22Rv1 (cell line): ENCODE measurements at regions not wholly inside any gene's neighbourhood (a gene's known extent, or its start where the extent isn't known, plus 50 kb on each side); places are given as distances from the start of the nearest gene placed in this dataset.

Experiments used
- ZFX ChIP-seq: fragments of 450-650 bp; IDR thresholded peaks from 2 replicates; pipeline ENCODE4 v1.6.1; 2017; ENCODE audit warnings: antibody characterized with exemption, borderline replicate concordance
- TF ChIP-seq, protein P1 (sequence below): fragments of 450-650 bp; IDR thresholded peaks from 2 replicates; pipeline ENCODE4 v1.5.1; 2017; ENCODE audit warnings: mild to moderate bottlenecking

DNA sequence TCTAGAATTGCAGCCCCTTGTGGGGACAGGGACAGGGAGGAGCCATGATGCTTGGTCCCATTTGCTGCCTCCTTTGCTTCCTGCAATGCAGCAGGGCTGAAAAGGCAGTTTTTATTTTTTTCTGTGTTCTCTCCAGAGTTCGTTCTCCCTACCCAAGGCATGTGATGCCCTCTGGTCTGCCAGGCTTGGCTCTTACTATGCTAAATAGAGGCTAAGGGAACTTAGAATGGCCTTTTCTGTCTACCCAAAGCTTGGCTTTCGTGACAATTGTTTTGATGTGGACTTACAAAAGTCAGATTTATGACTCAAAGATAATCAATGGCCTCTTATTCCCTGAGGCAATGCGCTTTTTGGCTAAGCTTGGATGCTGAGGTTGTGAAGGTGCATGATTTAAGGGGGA, 293.3 kb upstream of the TBL1XR1 start:
- TF ChIP-seq, protein P1, sequence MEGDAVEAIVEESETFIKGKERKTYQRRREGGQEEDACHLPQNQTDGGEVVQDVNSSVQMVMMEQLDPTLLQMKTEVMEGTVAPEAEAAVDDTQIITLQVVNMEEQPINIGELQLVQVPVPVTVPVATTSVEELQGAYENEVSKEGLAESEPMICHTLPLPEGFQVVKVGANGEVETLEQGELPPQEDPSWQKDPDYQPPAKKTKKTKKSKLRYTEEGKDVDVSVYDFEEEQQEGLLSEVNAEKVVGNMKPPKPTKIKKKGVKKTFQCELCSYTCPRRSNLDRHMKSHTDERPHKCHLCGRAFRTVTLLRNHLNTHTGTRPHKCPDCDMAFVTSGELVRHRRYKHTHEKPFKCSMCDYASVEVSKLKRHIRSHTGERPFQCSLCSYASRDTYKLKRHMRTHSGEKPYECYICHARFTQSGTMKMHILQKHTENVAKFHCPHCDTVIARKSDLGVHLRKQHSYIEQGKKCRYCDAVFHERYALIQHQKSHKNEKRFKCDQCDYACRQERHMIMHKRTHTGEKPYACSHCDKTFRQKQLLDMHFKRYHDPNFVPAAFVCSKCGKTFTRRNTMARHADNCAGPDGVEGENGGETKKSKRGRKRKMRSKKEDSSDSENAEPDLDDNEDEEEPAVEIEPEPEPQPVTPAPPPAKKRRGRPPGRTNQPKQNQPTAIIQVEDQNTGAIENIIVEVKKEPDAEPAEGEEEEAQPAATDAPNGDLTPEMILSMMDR, result no peak
- no peak for TF ChIP-seq ZFX
